DOHH2 (cell line): ENCODE measurements at regions not wholly inside any gene's neighbourhood (a gene's known extent, or its start where the extent isn't known, plus 50 kb on each side); places are given as distances from the start of the nearest gene placed in this dataset.

Experiments used
- H3F3A ChIP-seq: fragments of 200-600 bp; sonication (generic), shearing (Covaris generic); 2 replicates; pipeline ENCODE4 v1.6.0; 2016; ENCODE audit warnings: antibody characterized with exemption, mild to moderate bottlenecking; ENCODE audit not compliant: control insufficient read depth, insufficient read depth
- H3K27ac ChIP-seq: fragments of 200-600 bp; sonication (generic); 2 replicates; pipeline ENCODE4 v1.5.1; 2014; ENCODE audit warnings: low read depth, mild to moderate bottlenecking, low read length, moderate library complexity
- H3K27me3 ChIP-seq: fragments of 200-600 bp; sonication (generic); 2 replicates; pipeline ENCODE4 v1.6.1; 2014; ENCODE audit warnings: mild to moderate bottlenecking, low read length, mixed read lengths; ENCODE audit not compliant: control insufficient read depth
- H3K36me3 ChIP-seq: fragments of 200-600 bp; sonication (generic); 2 replicates; pipeline ENCODE4 v1.6.1; 2014; ENCODE audit warnings: mild to moderate bottlenecking, low read length, moderate library complexity, mixed read lengths; ENCODE audit not compliant: control insufficient read depth
- H3K4me1 ChIP-seq: fragments of 200-600 bp; sonication (generic); 2 replicates; pipeline ENCODE4 v1.6.1; 2014; ENCODE audit warnings: mild to moderate bottlenecking, low read length, mixed read lengths; ENCODE audit not compliant: control insufficient read depth
- H3K4me2 ChIP-seq: fragments of 200-600 bp; sonication (generic); 2 replicates; pipeline ENCODE4 v1.6.0; 2014; ENCODE audit warnings: mild to moderate bottlenecking, low read length, moderate library complexity
- H3K4me3 ChIP-seq: fragments of 200-600 bp; sonication (generic); 2 replicates; pipeline ENCODE4 v1.5.1; 2014; ENCODE audit warnings: mild to moderate bottlenecking, low read length, mixed read lengths
- H3K79me2 ChIP-seq: fragments of 200-600 bp; sonication (generic); 2 replicates; pipeline ENCODE4 v1.6.1; 2014; ENCODE audit warnings: mild to moderate bottlenecking, low read length, mixed read lengths; ENCODE audit not compliant: control insufficient read depth
- H3K9me2 ChIP-seq: fragments of 200-600 bp; sonication (generic); replicated peaks from 2 replicates; pipeline ENCODE4 v1.6.1; 2014; ENCODE audit warnings: mild to moderate bottlenecking, low read length, mixed read lengths; ENCODE audit not compliant: control insufficient read depth
- H3K9me3 ChIP-seq: fragments of 200-600 bp; sonication (generic); 2 replicates; pipeline ENCODE4 v1.6.1; 2014; ENCODE audit warnings: antibody characterized with exemption, low read length, mixed read lengths; ENCODE audit not compliant: control insufficient read depth, insufficient read depth
- H4K20me1 ChIP-seq: fragments of 200-600 bp; sonication (generic); 2 replicates; pipeline ENCODE4 v1.6.0; 2014; ENCODE audit warnings: low read depth, mild to moderate bottlenecking, antibody characterized with exemption, low read length, moderate library complexity; ENCODE audit not compliant: control insufficient read depth, insufficient read depth
- EZH2phosphoT487 ChIP-seq: fragments of 200-600 bp; sonication (generic); IDR thresholded peaks from 2 replicates; pipeline ENCODE4 v1.6.1; 2017; ENCODE audit warnings: borderline replicate concordance, mild to moderate bottlenecking, antibody characterized with exemption, low read length, moderate library complexity, mixed read lengths
- TF ChIP-seq, protein P1 (sequence below): fragments of 200-600 bp; sonication (generic); IDR thresholded peaks from one replicate; pipeline ENCODE4 v1.5.1; 2014; ENCODE audit warnings: antibody characterized with exemption, mild to moderate bottlenecking, low read depth, low read length; ENCODE audit not compliant: poor library complexity, severe bottlenecking

DNA sequence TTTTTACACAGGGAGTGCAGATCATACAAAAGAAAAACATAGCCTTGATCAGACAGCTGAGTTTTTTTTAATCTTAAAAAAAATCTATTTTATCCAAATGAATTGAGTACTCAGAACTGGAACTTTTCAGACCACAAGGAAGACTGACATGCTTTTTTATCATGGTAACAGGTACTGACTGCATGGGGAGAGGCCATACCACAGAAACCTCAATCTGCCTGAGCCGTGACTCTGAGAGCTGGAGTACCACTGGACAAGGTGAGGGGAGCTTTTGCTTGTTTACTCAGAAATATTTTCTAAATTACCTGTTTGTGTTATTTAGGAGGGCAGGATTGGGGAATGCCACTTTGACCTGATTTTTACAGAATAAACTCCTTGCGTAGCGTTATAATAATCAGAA lies 143.9 kb downstream of the ALX1 start:
- H4K20me1 ChIP-seq: no peaks in the 10 kb centered on the region
- H3K4me3 ChIP-seq: no peak overlapping the region
- peaks cover 13% of the 10 kb centered on the region for H3K4me1 ChIP-seq
- H3F3A ChIP-seq: no peaks in the 10 kb centered on the region
- H3K4me2 ChIP-seq: peak overlapping the region; percentile 94
- TF ChIP-seq, protein P1, sequence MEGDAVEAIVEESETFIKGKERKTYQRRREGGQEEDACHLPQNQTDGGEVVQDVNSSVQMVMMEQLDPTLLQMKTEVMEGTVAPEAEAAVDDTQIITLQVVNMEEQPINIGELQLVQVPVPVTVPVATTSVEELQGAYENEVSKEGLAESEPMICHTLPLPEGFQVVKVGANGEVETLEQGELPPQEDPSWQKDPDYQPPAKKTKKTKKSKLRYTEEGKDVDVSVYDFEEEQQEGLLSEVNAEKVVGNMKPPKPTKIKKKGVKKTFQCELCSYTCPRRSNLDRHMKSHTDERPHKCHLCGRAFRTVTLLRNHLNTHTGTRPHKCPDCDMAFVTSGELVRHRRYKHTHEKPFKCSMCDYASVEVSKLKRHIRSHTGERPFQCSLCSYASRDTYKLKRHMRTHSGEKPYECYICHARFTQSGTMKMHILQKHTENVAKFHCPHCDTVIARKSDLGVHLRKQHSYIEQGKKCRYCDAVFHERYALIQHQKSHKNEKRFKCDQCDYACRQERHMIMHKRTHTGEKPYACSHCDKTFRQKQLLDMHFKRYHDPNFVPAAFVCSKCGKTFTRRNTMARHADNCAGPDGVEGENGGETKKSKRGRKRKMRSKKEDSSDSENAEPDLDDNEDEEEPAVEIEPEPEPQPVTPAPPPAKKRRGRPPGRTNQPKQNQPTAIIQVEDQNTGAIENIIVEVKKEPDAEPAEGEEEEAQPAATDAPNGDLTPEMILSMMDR: no peak
- no peak for TF ChIP-seq EZH2phosphoT487
- H3K9me3 ChIP-seq: no peaks in the 10 kb centered on the region
- no peaks in the 10 kb centered on the region for H3K36me3 ChIP-seq
- peaks cover 5% of the 10 kb centered on the region for H3K27me3 ChIP-seq
- H3K79me2 ChIP-seq: no peaks in the 10 kb centered on the region
- H3K9me2 ChIP-seq: no peaks in the 10 kb centered on the region
- no peak overlapping the region for H3K27ac ChIP-seq

DNA sequence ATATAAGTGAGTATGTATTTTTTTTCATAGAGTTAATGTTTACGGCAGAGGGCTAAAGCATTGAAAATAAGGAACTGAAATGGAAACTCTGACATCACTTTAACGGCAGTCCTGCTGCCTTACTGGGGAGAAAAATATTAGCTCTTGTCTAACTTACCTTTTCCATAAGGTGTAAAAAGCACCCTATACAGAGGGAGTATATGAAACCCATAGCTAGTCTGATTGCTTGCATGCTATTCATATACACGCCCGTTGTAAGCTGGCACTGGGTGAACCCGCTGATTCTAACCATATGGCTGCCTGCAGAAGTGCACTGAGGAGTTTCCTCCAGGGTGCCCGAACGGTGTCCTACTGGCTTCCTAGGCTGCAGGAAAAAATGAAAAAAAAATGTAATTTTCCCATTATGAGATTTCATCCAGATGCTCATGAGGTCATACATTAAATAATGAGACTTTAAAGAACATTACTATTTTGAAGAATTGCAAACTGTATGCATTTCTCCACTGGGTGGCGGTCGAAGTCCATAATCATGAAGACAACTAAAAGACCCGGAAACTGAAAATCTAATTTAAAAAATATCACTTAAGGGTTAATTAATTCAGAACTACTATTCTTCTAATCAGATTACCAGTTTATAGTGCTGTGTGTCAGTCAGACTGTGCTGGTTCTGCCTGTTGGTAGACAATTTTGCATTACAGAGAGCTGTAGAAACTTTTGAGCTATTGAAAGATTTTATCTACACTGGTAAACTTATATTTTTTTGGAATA lies 144.7 kb downstream of the ALX1 start:
- Histone ChIP-seq H3K4me3 (peak overlapping the region; percentile 74), H3K4me2 (peak overlapping the region; percentile 94), H3K27ac (no peak overlapping the region)

DNA sequence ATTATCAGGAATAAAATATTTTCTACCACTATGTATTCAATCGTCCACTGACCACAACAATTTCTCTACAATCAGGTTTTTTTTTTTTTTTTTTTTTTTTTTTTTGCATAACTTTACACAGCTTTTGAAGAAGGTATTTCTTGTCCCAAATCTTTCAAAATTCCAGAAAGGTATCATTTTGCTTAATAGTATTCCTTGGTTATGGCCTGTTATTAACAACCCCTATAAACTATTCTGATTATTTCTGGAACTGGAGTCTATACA lies 145.3 kb downstream of the ALX1 start:
- TF ChIP-seq EZH2phosphoT487: no peak
- TF ChIP-seq, protein P1: no peak
- Histone ChIP-seq H3K9me2 (no peaks in the 10 kb centered on the region), H3K27me3 (peaks cover 5% of the 10 kb centered on the region), H3K27ac (no peak overlapping the region), H3K4me3 (peak overlapping the region; percentile 74; the same call in 1 of the 2 replicates), H3K9me3 (no peaks in the 10 kb centered on the region), H3K79me2 (no peaks in the 10 kb centered on the region), H3K4me1 (peaks cover 13% of the 10 kb centered on the region), H3K36me3 (no peaks in the 10 kb centered on the region), H4K20me1 (no peaks in the 10 kb centered on the region), H3F3A (no peaks in the 10 kb centered on the region), H3K4me2 (peak overlapping the region; percentile 94; the same call in 1 of the 2 replicates)

More for the DNA sequence above, 144.7 kb downstream of the ALX1 start:
- no peaks in the 10 kb centered on the region for H3F3A ChIP-seq
- TF ChIP-seq, protein P1: peak; percentile 79
- no peak for TF ChIP-seq EZH2phosphoT487
- H3K9me2 ChIP-seq: no peaks in the 10 kb centered on the region
- peaks cover 13% of the 10 kb centered on the region for H3K4me1 ChIP-seq
- no peaks in the 10 kb centered on the region for H3K79me2 ChIP-seq
- peaks cover 5% of the 10 kb centered on the region for H3K27me3 ChIP-seq
- no peaks in the 10 kb centered on the region for H4K20me1 ChIP-seq
- H3K36me3 ChIP-seq: no peaks in the 10 kb centered on the region
- H3K9me3 ChIP-seq: no peaks in the 10 kb centered on the region
